HepG2 (cell line): ENCODE measurements at regions not wholly inside any gene's neighbourhood (a gene's known extent, or its start where the extent isn't known, plus 50 kb on each side); places are given as distances from the start of the nearest gene placed in this dataset.

ENCODE experiments used
- ATAC-seq: fragments of 200-7000 bp; cut with Tn5 transposase; 3 replicates; pipeline ENCODE4 v1.9.1; 2020; ENCODE audit warnings: mild to moderate bottlenecking, moderate library complexity
- BruUV-seq: library from RNA; stranded (reverse); fragments of 400-500 nt; replicated peaks from 2 replicates; lab custom pipeline; 2021; lab: Mats Ljungman, UMichigan
- CTCF ChIA-PET: fragments of 300-600 bp; formaldehyde crosslinking; extraction: SDS; loops from one replicate; lab custom pipeline; 2021; ENCODE audit warnings: low total read pairs, inconsistent platforms, low intra/inter-chr PET ratio; lab: Yijun Ruan, JAX
- POLR2A ChIA-PET: fragments of 350-600 bp; sonication (Branson Sonifier 250); formaldehyde crosslinking; loops from one replicate; lab custom pipeline; 2020; ENCODE audit warnings: antibody characterized with exemption, inconsistent platforms; lab: Yijun Ruan, JAX
- DNase-seq: peaks from one replicate; pipeline ENCODE4 v3.0.0-alpha.2; 2015; ENCODE audit warnings: low spot score
- FAIRE-seq: peaks from 3 replicates; lab custom pipeline; 2011; peaks lifted over from hg19 to GRCh38; lab: Jason Lieb, UNC
- H2AFZ ChIP-seq: one replicate; pipeline ENCODE4 v1.6.1; 2011; ENCODE audit warnings: low read length, inconsistent platforms
- H3K27ac ChIP-seq: fragments of 300-600 bp; 3 replicates; pipeline ENCODE4 v1.8.0; 2011; ENCODE audit warnings: mixed run types, mild to moderate bottlenecking, mixed read lengths, low read length, inconsistent platforms; ENCODE audit not compliant: insufficient read depth; ENCODE audit errors: extremely low read length
- H3K27me3 ChIP-seq, 2 experiments: fragments of 200-600 bp in 1 of 2; 2 replicates in 1 of 2; 3 replicates in 1 of 2; pipeline versions ENCODE4 v1.6.0 to v1.8.0; 2011; ENCODE audit warnings: low read length in 2 of 2, mild to moderate bottlenecking in 2 of 2, moderate library complexity in 2 of 2, inconsistent platforms in 1 of 2; ENCODE audit not compliant: insufficient read depth in 2 of 2, control insufficient read depth in 1 of 2
- H3K36me3 ChIP-seq, 2 experiments: fragments of 200-600 bp in 1 of 2; replicated peaks in 1 of 2; 2 replicates in 1 of 2; 3 replicates in 1 of 2; pipeline versions ENCODE4 v1.5.1 to v1.8.0; 2011; ENCODE audit warnings: low read length in 2 of 2, inconsistent platforms in 1 of 2; ENCODE audit not compliant: insufficient read depth in 2 of 2, control insufficient read depth in 1 of 2
- H3K4me1 ChIP-seq: 2 replicates; pipeline ENCODE4 v1.5.1; 2012; ENCODE audit warnings: low read length, inconsistent platforms; ENCODE audit not compliant: insufficient read depth
- H3K4me2 ChIP-seq: 2 replicates; pipeline ENCODE4 v1.6.0; 2011; ENCODE audit warnings: low read depth, low read length, inconsistent platforms
- H3K4me3 ChIP-seq, 3 experiments: fragments of 200-600 bp in 1 of 3; sonication (generic), shearing (Covaris generic) in 1 of 3; replicated peaks in 1 of 3; 2 replicates each; pipeline ENCODE4 v1.5.1; 2011 to 2016; ENCODE audit warnings: low read length in 3 of 3, inconsistent platforms in 2 of 3, low read depth in 2 of 3, mild to moderate bottlenecking in 2 of 3, control low read depth in 1 of 3, mixed read lengths in 1 of 3; ENCODE audit not compliant: insufficient read depth in 1 of 3
- H3K79me2 ChIP-seq: one replicate; pipeline ENCODE4 v1.6.1; 2011; ENCODE audit warnings: low read length, inconsistent platforms; ENCODE audit not compliant: insufficient read depth
- H3K9ac ChIP-seq: 2 replicates; pipeline ENCODE4 v1.6.0; 2011; ENCODE audit warnings: mild to moderate bottlenecking, low read depth, low read length, inconsistent platforms; ENCODE audit not compliant: insufficient read depth
- H3K9me3 ChIP-seq: 2 replicates; pipeline ENCODE4 v1.5.1; 2012; ENCODE audit warnings: mild to moderate bottlenecking, low read length
- H4K20me1 ChIP-seq: 2 replicates; pipeline ENCODE4 v1.6.0; 2011; ENCODE audit warnings: inconsistent platforms, mild to moderate bottlenecking, low read length, moderate library complexity; ENCODE audit not compliant: insufficient read depth
- JDP2 ChIP-seq: sonication (generic); formaldehyde crosslinking; IDR thresholded peaks from 2 replicates; pipeline ENCODE4 v1.8.1; 2022; ENCODE audit warnings: missing genetic modification reagents, borderline replicate concordance
- MAFK ChIP-seq, 2 experiments: IDR thresholded peaks in 1 of 2; conservative IDR thresholded peaks in 1 of 2; 2 replicates each; pipeline ENCODE4 v1.6.1; 2011; ENCODE audit warnings: improper control_type of control experiment in 2 of 2, low read length in 2 of 2
- PAX8 ChIP-seq: sonication (generic); formaldehyde crosslinking; IDR thresholded peaks from 2 replicates; pipeline ENCODE4 v1.8.0; 2022; ENCODE audit warnings: mild to moderate bottlenecking, missing genetic modification reagents, borderline replicate concordance
- ZFP90 ChIP-seq: sonication (generic); formaldehyde crosslinking; IDR thresholded peaks from 2 replicates; pipeline ENCODE4 v1.8.0; 2022; ENCODE audit warnings: missing genetic modification reagents, mild to moderate bottlenecking, inconsistent platforms, borderline replicate concordance
- ZNF350 ChIP-seq: sonication (generic); formaldehyde crosslinking; IDR thresholded peaks from 2 replicates; pipeline ENCODE4 v1.4.0; 2020; ENCODE audit warnings: mild to moderate bottlenecking, low read depth, missing genetic modification reagents, borderline replicate concordance
- ZNF737 ChIP-seq: sonication (generic); formaldehyde crosslinking; IDR thresholded peaks from 2 replicates; pipeline ENCODE4 v1.5.0; 2020; ENCODE audit warnings: missing genetic modification reagents, mild to moderate bottlenecking, borderline replicate concordance
- in situ Hi-C: cut with HindIII; loops from 2 replicates; pipeline ENCODE4 v1.10.0; 2017; ENCODE audit warnings: low pct_unique_long_range_greater_than_20kb; ENCODE audit not compliant: extremely low pct_ligation_motif_present
- intact Hi-C: fragments of 100-400 bp; cut with micrococcal nuclease; formaldehyde crosslinking; loops from one replicate; pipeline ENCODE4 v1.10.0; 2022; ENCODE audit not compliant: unreplicated experiment
- TF ChIP-seq, protein P1 (sequence below): sonication (generic); formaldehyde crosslinking; IDR thresholded peaks from 2 replicates; pipeline ENCODE4 v1.4.0; 2020; ENCODE audit warnings: missing genetic modification reagents, mild to moderate bottlenecking, borderline replicate concordance
- TF ChIP-seq, protein P2 (sequence below): sonication (generic); formaldehyde crosslinking; IDR thresholded peaks from 2 replicates; pipeline ENCODE4 v1.8.0; 2022; ENCODE audit warnings: mild to moderate bottlenecking, missing genetic modification reagents, moderate library complexity

DNA sequence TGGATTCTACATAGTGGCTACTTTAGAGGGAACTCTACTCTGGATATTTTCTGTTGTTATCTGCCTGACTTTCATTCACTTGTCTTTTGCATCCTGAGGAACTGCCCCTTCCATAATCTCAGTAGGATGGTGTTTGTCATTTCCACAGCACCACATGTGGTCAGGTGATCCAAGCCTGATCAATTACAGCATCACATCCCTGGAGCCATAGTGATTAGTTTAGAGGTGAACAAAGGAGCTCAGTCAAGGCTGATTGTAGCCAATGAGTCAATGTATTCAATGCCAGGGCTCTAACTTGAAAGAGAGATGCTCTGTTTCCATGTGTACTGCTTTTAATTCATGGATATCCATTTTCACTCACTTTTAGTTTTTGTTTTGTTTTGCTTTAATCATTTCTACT, 478.7 kb upstream of the ADAMTS9 start:
- no TSS peak for BruUV-seq
- H3K4me2 ChIP-seq, result no peak overlapping the region
- no peak overlapping the region for H3K27ac ChIP-seq
- H3K9ac ChIP-seq, result no peak overlapping the region
- no peak overlapping the region for H2AFZ ChIP-seq
- TF ChIP-seq ZFP90 (CRISPR knock-in tag), result no peak
- TF ChIP-seq ZNF737 (CRISPR knock-in tag), result no peak
- no peak for TF ChIP-seq ZNF350
- TF ChIP-seq PAX8, result no peak
- no peak for TF ChIP-seq MAFK (conservative IDR thresholded peaks at IDR 0.05 in 1 of 2, IDR thresholded peaks at IDR 0.05 in 1 of 2; ENCODE audit: low read length in 2 of 2)
- TF ChIP-seq JDP2, result no peak
- TF ChIP-seq, protein P1, sequence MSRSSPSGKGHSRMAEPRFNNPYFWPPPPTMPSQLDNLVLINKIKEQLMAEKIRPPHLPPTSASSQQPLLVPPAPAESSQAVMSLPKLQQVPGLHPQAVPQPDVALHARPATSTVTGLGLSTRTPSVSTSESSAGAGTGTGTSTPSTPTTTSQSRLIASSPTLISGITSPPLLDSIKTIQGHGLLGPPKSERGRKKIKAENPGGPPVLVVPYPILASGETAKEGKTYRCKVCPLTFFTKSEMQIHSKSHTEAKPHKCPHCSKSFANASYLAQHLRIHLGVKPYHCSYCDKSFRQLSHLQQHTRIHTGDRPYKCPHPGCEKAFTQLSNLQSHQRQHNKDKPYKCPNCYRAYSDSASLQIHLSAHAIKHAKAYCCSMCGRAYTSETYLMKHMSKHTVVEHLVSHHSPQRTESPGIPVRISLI, result no peak
- TF ChIP-seq, protein P2, sequence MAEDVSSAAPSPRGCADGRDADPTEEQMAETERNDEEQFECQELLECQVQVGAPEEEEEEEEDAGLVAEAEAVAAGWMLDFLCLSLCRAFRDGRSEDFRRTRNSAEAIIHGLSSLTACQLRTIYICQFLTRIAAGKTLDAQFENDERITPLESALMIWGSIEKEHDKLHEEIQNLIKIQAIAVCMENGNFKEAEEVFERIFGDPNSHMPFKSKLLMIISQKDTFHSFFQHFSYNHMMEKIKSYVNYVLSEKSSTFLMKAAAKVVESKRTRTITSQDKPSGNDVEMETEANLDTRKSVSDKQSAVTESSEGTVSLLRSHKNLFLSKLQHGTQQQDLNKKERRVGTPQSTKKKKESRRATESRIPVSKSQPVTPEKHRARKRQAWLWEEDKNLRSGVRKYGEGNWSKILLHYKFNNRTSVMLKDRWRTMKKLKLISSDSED (CRISPR knock-in tag), result no peak
- no peaks in the 10 kb centered on the region for H3K79me2 ChIP-seq
- no peaks in the 10 kb centered on the region for H4K20me1 ChIP-seq
- no peaks in the 10 kb centered on the region; a peak in 1 of 5 replicates for H3K27me3 ChIP-seq
- in situ Hi-C loops, result no loop called here
- DNase-seq, result no peak
- H3K4me1 ChIP-seq, result peaks cover 3% of the 10 kb centered on the region
- CTCF ChIA-PET, result no interaction called here
- no peaks in the 10 kb centered on the region for H3K9me3 ChIP-seq
- no peak for FAIRE-seq
- no peak overlapping the region for H3K4me3 ChIP-seq
- POLR2A ChIA-PET, result no interaction called here
- intact Hi-C loops, result no loop called here
- H3K36me3 ChIP-seq, result no peaks in the 10 kb centered on the region
- ATAC-seq, result no peak
